ENCODE measurements at regions not wholly inside any gene's neighbourhood (a gene's known extent, or its start where the extent isn't known, plus 50 kb on each side); places are given as distances from the start of the nearest gene placed in this dataset.

DNA sequence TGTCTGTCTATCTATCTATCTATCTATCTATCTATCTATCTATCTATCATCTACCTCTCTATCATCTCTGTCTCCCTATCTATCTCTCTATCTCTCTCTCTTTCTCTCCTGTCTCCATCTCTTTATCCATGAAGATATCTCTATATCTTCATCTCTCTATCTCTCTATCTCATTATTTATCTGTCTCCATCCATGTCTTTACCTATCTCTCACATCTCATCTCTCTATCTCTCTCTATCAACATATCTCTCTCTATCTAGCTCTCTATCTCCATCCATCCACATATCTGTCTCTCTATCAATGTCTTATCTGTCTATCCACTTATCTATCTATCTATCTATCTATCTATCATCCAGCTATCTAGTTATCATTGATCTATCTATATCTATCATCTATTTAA lies 292.1 kb upstream of the IRX2 start:
- Histone ChIP-seq H3K4me3 (ENCODE audit: low read depth in 1 of 2, low read length in 2 of 2) (no peak overlapping the region), H3K9me3 (ENCODE audit: control insufficient read depth in 1 of 2, low read length in 2 of 2) (peaks cover 0 to 7% of the 10 kb centered on the region in 2 donors), H3K27me3 (ENCODE audit: control insufficient read depth in 1 of 2, insufficient read depth in 2 of 2, low read length in 2 of 2) (no peaks in the 10 kb centered on the region), H3K4me1 (ENCODE audit: control insufficient read depth in 1 of 2, insufficient read depth in 2 of 2, low read length in 2 of 2) (no peaks in the 10 kb centered on the region), H3K27ac (ENCODE audit: low read depth, low read length) (no peak overlapping the region), H3K36me3 (ENCODE audit: control insufficient read depth in 1 of 2, insufficient read depth in 2 of 2, low read length in 2 of 2) (no peaks in the 10 kb centered on the region), H3K9ac (ENCODE audit: low read depth in 1 of 2, low read length in 2 of 2) (no peak overlapping the region)

DNA sequence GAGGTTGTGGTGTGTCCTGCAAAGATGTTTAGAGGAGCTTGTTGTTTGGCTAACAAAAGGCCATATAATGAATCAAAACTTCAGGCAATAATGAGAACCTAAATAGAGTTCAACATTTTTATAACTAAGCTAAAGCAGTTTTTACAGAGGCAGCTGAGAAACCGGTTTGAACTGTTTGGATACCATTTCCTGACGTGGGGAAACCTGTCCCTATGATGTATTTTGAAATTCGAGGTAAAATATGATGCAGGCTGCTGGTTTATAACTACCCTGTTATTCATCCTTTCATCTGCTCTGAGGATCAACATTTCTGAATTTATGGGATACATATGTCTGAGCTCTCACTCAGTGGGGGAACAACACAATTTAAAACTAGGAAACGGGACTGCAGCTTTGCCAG lies 289.5 kb upstream of the IRX2 start:
- H3K27me3 ChIP-seq (ENCODE audit: control insufficient read depth in 1 of 2, insufficient read depth in 2 of 2, low read length in 2 of 2), result no peaks in the 10 kb centered on the region
- peaks cover 0 to 7% of the 10 kb centered on the region in 2 donors for H3K9me3 ChIP-seq (ENCODE audit: control insufficient read depth in 1 of 2, low read length in 2 of 2)
- H3K9ac ChIP-seq (ENCODE audit: low read depth in 1 of 2, low read length in 2 of 2), result no peak overlapping the region
- H3K36me3 ChIP-seq (ENCODE audit: control insufficient read depth in 1 of 2, insufficient read depth in 2 of 2, low read length in 2 of 2), result no peaks in the 10 kb centered on the region
- H3K4me1 ChIP-seq (ENCODE audit: control insufficient read depth in 1 of 2, insufficient read depth in 2 of 2, low read length in 2 of 2), result no peaks in the 10 kb centered on the region
- H3K4me3 ChIP-seq (ENCODE audit: low read depth in 1 of 2, low read length in 2 of 2), result no peak overlapping the region
- H3K27ac ChIP-seq (ENCODE audit: low read depth, low read length), result no peak overlapping the region

DNA sequence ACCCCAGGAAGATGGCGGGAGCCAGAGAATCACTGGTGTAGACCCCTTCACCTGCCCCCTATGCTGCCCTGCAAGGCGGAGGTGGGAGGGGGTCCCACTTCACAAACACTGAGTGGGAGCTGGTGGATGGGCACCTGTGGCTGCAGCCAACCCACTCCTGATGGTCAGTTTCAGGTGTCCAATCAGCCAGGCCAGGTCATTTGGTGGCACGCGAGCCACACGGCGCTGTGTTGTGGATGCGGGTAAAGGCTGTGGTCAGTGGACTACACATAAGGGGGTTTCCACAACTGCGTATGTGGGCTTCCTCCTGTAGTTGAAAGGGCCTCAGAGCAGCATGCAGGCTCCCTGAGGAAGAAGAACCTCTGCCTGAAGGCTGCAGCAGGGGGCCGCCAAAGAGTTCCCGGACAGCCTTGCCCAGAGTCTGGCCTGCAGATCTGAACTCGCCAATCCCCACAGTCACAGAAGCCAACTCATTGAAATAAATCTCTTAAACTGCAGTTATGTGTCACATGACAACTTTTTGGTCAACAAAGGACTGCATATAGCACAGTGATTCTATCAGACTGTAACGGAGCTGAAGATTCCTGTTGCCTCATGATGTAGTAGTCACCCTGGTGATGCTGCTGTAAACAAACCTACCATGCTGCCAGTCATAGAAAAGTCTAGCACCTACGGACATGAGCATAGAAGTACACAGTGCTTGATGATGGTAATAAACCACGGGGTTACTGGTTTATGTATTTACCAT lies 284.7 kb upstream of the IRX2 start:
- Histone ChIP-seq H3K27ac (ENCODE audit: low read depth, low read length) (no peak overlapping the region), H3K27me3 (ENCODE audit: control insufficient read depth in 1 of 2, insufficient read depth in 2 of 2, low read length in 2 of 2) (no peaks in the 10 kb centered on the region), H3K9ac (ENCODE audit: low read depth in 1 of 2, low read length in 2 of 2) (no peak overlapping the region), H3K9me3 (ENCODE audit: control insufficient read depth in 1 of 2, low read length in 2 of 2) (peaks cover 0 to 2% of the 10 kb centered on the region in 2 donors), H3K36me3 (ENCODE audit: control insufficient read depth in 1 of 2, insufficient read depth in 2 of 2, low read length in 2 of 2) (no peaks in the 10 kb centered on the region), H3K4me1 (ENCODE audit: control insufficient read depth in 1 of 2, insufficient read depth in 2 of 2, low read length in 2 of 2) (no peaks in the 10 kb centered on the region), H3K4me3 (ENCODE audit: low read depth in 1 of 2, low read length in 2 of 2) (no peak overlapping the region)

DNA sequence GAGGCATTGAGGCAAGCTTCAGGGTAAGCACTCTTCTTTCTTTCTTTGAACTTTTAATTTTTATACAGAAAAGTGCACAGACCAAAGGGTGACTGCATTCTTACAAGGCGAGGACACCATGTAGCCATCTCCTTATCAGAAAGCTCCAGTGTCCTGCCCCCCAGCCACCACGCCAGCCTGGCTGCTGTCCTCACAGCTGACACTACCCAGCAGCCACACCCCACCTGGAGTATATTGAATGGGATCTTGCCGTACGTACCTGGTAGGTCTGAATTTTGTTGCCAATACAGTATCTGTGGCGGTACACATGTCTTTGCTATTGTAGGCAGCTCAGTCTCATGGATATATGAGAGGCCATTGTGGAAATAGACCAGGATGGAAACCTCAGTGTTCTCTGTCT lies 284.0 kb upstream of the IRX2 start:
- Histone ChIP-seq H3K4me1 (ENCODE audit: control insufficient read depth in 1 of 2, insufficient read depth in 2 of 2, low read length in 2 of 2) (no peaks in the 10 kb centered on the region), H3K27ac (ENCODE audit: low read depth, low read length) (no peak overlapping the region), H3K9ac (ENCODE audit: low read depth in 1 of 2, low read length in 2 of 2) (no peak overlapping the region), H3K36me3 (ENCODE audit: control insufficient read depth in 1 of 2, insufficient read depth in 2 of 2, low read length in 2 of 2) (no peaks in the 10 kb centered on the region), H3K4me3 (ENCODE audit: low read depth in 1 of 2, low read length in 2 of 2) (no peak overlapping the region), H3K27me3 (ENCODE audit: control insufficient read depth in 1 of 2, insufficient read depth in 2 of 2, low read length in 2 of 2) (no peaks in the 10 kb centered on the region), H3K9me3 (ENCODE audit: control insufficient read depth in 1 of 2, low read length in 2 of 2) (peaks cover 0 to 3% of the 10 kb centered on the region in 2 donors)

DNA sequence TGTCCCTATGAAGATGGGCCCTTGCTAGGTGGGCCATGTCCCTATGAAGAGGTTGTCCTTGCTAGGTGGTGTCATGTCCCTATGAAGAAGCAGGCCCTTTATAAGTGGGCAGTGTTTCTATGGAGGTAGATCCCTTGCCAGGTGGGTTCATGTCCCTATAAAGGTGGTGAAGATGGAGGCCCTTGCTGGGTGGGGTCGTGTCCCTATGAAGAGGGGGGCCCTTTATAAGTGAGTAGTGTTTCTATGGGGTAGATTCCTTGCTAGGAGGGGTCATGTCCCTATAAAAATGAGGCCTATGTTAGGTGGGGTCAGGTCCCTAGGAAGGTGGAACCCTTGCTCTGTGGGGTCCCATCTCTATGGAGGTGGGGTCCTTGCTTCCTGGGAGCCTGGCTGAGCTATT lies 283.4 kb upstream of the IRX2 start:
- Histone ChIP-seq H3K27me3 (ENCODE audit: control insufficient read depth in 1 of 2, insufficient read depth in 2 of 2, low read length in 2 of 2) (no peaks in the 10 kb centered on the region), H3K9me3 (ENCODE audit: control insufficient read depth in 1 of 2, low read length in 2 of 2) (peaks cover 0 to 3% of the 10 kb centered on the region in 2 donors), H3K4me1 (ENCODE audit: control insufficient read depth in 1 of 2, insufficient read depth in 2 of 2, low read length in 2 of 2) (no peaks in the 10 kb centered on the region), H3K4me3 (ENCODE audit: low read depth in 1 of 2, low read length in 2 of 2) (no peak overlapping the region), H3K27ac (ENCODE audit: low read depth, low read length) (no peak overlapping the region), H3K36me3 (ENCODE audit: control insufficient read depth in 1 of 2, insufficient read depth in 2 of 2, low read length in 2 of 2) (no peaks in the 10 kb centered on the region), H3K9ac (ENCODE audit: low read depth in 1 of 2, low read length in 2 of 2) (no peak overlapping the region)

DNA sequence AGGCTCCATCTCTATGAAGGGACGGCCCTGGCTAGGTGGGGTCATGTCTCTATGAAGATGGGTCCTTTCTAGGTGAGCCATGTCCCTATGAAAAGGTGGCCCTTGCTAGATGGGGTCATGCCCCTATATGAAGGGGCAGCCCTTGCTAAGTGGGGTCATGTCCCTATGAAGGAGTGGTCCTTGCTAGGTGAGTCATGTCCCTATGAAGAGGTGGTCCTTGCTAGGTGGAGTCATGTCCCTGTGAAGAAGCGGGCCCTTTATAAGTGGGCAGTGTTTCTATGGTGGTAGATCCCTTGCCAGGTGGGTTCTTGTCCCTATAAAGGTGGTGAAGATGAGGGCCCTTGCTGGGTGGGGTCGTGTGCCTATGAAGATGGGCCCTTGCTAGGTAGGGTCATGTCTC lies 283.0 kb upstream of the IRX2 start:
- H3K36me3 ChIP-seq (ENCODE audit: control insufficient read depth in 1 of 2, insufficient read depth in 2 of 2, low read length in 2 of 2), result no peaks in the 10 kb centered on the region

DNA sequence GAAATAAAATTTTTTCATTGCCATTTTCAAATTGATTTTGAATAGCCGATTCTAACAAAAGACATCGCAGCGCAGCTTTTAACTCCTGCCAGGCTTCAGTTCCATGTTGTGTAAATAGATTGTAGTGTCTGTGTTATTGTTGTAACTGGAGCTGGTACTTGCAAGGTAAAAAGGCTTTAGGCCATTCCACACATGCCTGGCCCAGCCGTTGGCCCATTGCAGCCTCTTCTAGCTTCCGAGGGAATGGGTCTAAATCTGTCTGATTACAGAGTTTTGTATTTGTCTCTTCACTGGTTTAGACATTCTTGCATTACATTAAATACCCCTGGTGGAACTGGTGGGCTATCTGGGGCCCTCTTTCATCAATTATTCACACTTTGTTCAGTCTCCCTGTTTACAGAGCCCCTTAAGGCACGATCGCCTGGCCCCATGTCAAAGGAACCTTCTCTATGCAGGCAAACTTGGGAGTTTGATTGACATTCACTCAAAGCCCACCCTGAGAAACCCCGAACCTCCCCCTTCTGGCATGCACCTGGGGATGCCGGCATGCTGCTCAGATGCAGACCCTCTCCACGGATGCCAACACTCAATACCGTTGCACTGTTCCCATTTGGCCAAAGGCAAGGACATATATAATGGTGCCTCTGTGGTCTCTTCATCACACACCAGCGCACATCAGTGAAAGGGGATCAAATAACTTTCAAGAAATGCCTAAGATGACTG lies 281.7 kb upstream of the IRX2 start:
- Histone ChIP-seq H3K27me3 (ENCODE audit: control insufficient read depth in 1 of 2, insufficient read depth in 2 of 2, low read length in 2 of 2) (no peaks in the 10 kb centered on the region), H3K9ac (ENCODE audit: low read depth in 1 of 2, low read length in 2 of 2) (no peak overlapping the region), H3K9me3 (ENCODE audit: control insufficient read depth in 1 of 2, low read length in 2 of 2) (peaks cover 0 to 3% of the 10 kb centered on the region in 2 donors), H3K4me3 (ENCODE audit: low read depth in 1 of 2, low read length in 2 of 2) (no peak overlapping the region), H3K27ac (ENCODE audit: low read depth, low read length) (no peak overlapping the region), H3K36me3 (ENCODE audit: control insufficient read depth in 1 of 2, insufficient read depth in 2 of 2, low read length in 2 of 2) (no peaks in the 10 kb centered on the region), H3K4me1 (ENCODE audit: control insufficient read depth in 1 of 2, insufficient read depth in 2 of 2, low read length in 2 of 2) (no peaks in the 10 kb centered on the region)

More for the DNA sequence above, 283.0 kb upstream of the IRX2 start:
- Histone ChIP-seq H3K4me3 (ENCODE audit: low read depth in 1 of 2, low read length in 2 of 2) (no peak overlapping the region), H3K4me1 (ENCODE audit: control insufficient read depth in 1 of 2, insufficient read depth in 2 of 2, low read length in 2 of 2) (no peaks in the 10 kb centered on the region), H3K27ac (ENCODE audit: low read depth, low read length) (no peak overlapping the region), H3K9ac (ENCODE audit: low read depth in 1 of 2, low read length in 2 of 2) (no peak overlapping the region), H3K27me3 (ENCODE audit: control insufficient read depth in 1 of 2, insufficient read depth in 2 of 2, low read length in 2 of 2) (no peaks in the 10 kb centered on the region), H3K9me3 (ENCODE audit: control insufficient read depth in 1 of 2, low read length in 2 of 2) (peaks cover 0 to 3% of the 10 kb centered on the region in 2 donors)

DNA sequence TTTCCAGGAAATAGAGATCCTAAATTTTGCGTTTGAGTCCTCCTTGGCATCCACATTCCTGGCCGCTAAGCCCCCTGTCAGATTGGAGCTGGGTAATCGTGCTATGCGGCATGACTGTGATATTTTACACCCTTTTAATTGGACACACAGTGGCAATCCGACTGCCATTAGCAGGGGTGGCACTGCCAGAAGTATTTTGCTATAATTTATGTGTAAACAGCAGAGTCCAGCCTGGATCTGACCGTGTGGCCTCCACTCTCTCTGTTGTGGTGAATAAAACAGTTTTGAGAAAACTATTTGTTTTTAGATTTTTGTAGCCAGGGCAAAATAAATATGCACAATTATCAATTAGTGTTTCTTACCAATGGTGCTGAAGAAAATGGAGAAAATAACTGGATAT lies 281.0 kb upstream of the IRX2 start:
- Histone ChIP-seq H3K36me3 (ENCODE audit: control insufficient read depth in 1 of 2, insufficient read depth in 2 of 2, low read length in 2 of 2) (no peaks in the 10 kb centered on the region), H3K4me3 (ENCODE audit: low read depth in 1 of 2, low read length in 2 of 2) (no peak overlapping the region), H3K27me3 (ENCODE audit: control insufficient read depth in 1 of 2, insufficient read depth in 2 of 2, low read length in 2 of 2) (no peaks in the 10 kb centered on the region), H3K27ac (ENCODE audit: low read depth, low read length) (no peak overlapping the region), H3K4me1 (ENCODE audit: control insufficient read depth in 1 of 2, insufficient read depth in 2 of 2, low read length in 2 of 2) (no peaks in the 10 kb centered on the region), H3K9me3 (ENCODE audit: control insufficient read depth in 1 of 2, low read length in 2 of 2) (peaks cover 0 to 7% of the 10 kb centered on the region in 2 donors), H3K9ac (ENCODE audit: low read depth in 1 of 2, low read length in 2 of 2) (no peak overlapping the region)

DNA sequence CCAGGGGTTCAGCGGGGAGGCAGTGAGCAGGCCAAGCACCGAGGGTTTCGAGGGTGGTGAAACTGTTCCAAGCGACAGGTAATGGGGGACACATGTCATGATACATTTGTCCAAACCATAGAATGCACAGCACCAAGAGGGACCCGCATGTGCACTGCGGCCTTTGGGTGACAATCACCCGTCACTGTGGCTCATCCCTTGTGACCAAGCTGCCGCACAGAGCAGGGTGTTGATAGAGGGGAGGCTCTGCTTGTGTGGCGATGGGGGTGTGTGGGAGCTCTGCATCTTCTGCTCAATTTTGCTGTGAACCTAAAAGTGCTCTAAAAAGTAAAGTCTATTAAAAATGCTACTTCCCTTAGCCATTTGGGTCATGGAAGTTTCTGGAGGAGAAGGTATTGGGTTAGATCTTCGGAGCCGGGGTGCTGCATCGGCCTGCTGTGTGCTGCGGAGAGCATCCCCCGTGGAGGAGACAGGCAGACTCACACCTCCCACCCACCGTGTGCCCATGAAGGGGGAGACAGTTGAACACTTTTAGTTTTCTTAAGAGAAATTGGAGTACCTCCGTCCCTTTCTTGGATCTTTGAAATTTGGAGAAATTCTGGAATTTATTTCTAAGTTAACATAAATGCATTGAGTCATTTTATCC lies 280.4 kb upstream of the IRX2 start:
- no peaks in the 10 kb centered on the region for H3K36me3 ChIP-seq (ENCODE audit: control insufficient read depth in 1 of 2, insufficient read depth in 2 of 2, low read length in 2 of 2)
- no peaks in the 10 kb centered on the region for H3K4me1 ChIP-seq (ENCODE audit: control insufficient read depth in 1 of 2, insufficient read depth in 2 of 2, low read length in 2 of 2)
- H3K9ac ChIP-seq (ENCODE audit: low read depth in 1 of 2, low read length in 2 of 2), result no peak overlapping the region
- H3K9me3 ChIP-seq (ENCODE audit: control insufficient read depth in 1 of 2, low read length in 2 of 2), result peaks cover 0 to 12% of the 10 kb centered on the region in 2 donors
- H3K4me3 ChIP-seq (ENCODE audit: low read depth in 1 of 2, low read length in 2 of 2), result no peak overlapping the region
- no peak overlapping the region for H3K27ac ChIP-seq (ENCODE audit: low read depth, low read length)
- H3K27me3 ChIP-seq (ENCODE audit: control insufficient read depth in 1 of 2, insufficient read depth in 2 of 2, low read length in 2 of 2), result no peaks in the 10 kb centered on the region

DNA sequence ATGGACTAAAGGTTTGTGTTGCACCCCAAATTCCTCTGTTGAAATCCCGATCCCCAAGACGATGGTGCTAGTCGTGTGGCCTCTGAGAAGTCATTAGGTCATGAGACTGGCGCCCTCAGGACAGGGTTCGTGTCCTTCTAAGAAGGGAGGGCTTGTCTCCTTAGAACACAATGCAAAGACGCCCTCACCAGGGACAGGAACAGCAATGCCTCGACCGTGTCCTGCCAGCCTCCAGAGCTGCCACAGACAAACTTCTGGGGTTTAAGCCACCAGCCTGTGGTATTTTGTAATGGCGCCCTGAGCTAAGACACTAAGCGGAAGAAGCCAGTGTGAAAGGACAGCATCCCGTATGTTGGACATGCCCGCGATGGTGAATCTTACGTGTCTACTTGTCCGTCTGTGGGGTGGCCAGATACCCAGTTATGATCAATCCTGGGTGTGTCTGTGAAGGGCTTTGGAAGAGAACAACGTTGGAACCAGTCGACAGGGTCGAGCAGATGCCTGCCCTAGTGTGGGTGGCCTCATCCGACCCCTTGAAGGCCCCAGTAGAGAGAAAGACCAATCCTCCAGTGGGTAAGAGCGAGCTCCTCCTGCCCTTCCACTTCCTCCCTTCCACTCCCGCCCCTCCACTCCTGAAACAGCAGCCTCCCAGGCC lies 279.2 kb upstream of the IRX2 start:
- Histone ChIP-seq H3K4me1 (ENCODE audit: control insufficient read depth in 1 of 2, insufficient read depth in 2 of 2, low read length in 2 of 2) (no peaks in the 10 kb centered on the region), H3K9ac (ENCODE audit: low read depth in 1 of 2, low read length in 2 of 2) (no peak overlapping the region)

More for the DNA sequence above, 279.2 kb upstream of the IRX2 start:
- Histone ChIP-seq H3K27me3 (ENCODE audit: control insufficient read depth in 1 of 2, insufficient read depth in 2 of 2, low read length in 2 of 2) (no peaks in the 10 kb centered on the region), H3K9me3 (ENCODE audit: control insufficient read depth in 1 of 2, low read length in 2 of 2) (peaks cover 0 to 12% of the 10 kb centered on the region in 2 donors), H3K4me3 (ENCODE audit: low read depth in 1 of 2, low read length in 2 of 2) (no peak overlapping the region), H3K36me3 (ENCODE audit: control insufficient read depth in 1 of 2, insufficient read depth in 2 of 2, low read length in 2 of 2) (no peaks in the 10 kb centered on the region), H3K27ac (ENCODE audit: low read depth, low read length) (no peak overlapping the region)
